ACC112 (cell line): ENCODE measurements at regions not wholly inside any gene's neighbourhood (a gene's known extent, or its start where the extent isn't known, plus 50 kb on each side); places are given as distances from the start of the nearest gene placed in this dataset.

Experiments
- H2AFZ ChIP-seq: fragments of 200-600 bp; sonication (generic); one replicate; pipeline ENCODE4 v1.6.0; 2017; ENCODE audit warnings: antibody characterized with exemption, low read length; ENCODE audit not compliant: unreplicated experiment
- H3K27ac ChIP-seq: fragments of 200-600 bp; sonication (generic); 2 replicates; pipeline ENCODE4 v1.5.1; 2014; ENCODE audit warnings: low read depth, mild to moderate bottlenecking, antibody characterized with exemption, low read length, moderate library complexity
- H3K27me3 ChIP-seq: fragments of 200-600 bp; sonication (generic); 2 replicates; pipeline ENCODE4 v1.6.1; 2014; ENCODE audit warnings: mild to moderate bottlenecking, antibody characterized with exemption, low read length, moderate library complexity, mixed read lengths; ENCODE audit not compliant: insufficient read depth
- H3K36me3 ChIP-seq: fragments of 200-600 bp; sonication (generic); 2 replicates; pipeline ENCODE4 v1.6.1; 2016; ENCODE audit warnings: mild to moderate bottlenecking, antibody characterized with exemption, low read length, moderate library complexity, mixed read lengths; ENCODE audit not compliant: insufficient read depth
- H3K4me1 ChIP-seq: fragments of 200-600 bp; sonication (generic); one replicate; pipeline ENCODE4 v1.6.1; 2016; ENCODE audit warnings: low read length, mixed read lengths; ENCODE audit not compliant: insufficient read depth, unreplicated experiment, control insufficient read depth
- H3K4me3 ChIP-seq: fragments of 200-600 bp; sonication (generic); 2 replicates; pipeline ENCODE4 v1.5.1; 2014; ENCODE audit warnings: mild to moderate bottlenecking, low read depth, low read length
- H3K79me2 ChIP-seq: fragments of 200-600 bp; sonication (generic); one replicate; pipeline ENCODE4 v1.6.0; 2016; ENCODE audit warnings: low read length; ENCODE audit not compliant: control insufficient read depth, unreplicated experiment, insufficient read depth

DNA sequence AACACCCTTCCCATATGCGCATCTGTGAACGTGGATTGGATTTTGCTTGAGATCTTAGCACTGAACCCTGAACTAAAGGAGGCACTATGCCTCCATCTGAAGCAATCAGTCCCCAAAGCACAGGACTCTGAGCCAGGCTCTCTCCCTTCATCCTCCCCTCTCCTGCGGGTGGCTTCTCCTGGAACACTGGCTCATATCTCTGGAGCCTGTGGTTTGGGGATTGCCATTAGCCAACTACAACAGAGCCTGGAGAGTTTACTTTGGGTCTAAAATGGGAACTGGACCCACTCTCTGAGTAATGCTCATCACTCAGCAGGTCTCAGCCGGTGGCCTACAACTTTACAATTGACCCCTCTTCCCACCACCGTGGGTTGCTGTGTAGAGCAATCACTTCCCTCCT, 190.8 kb upstream of the HES1 start:
- no peak overlapping the region for H3K27ac ChIP-seq
- H3K4me3 ChIP-seq = no peak overlapping the region
- no peaks in the 10 kb centered on the region for H3K4me1 ChIP-seq
- no peaks in the 10 kb centered on the region for H3K36me3 ChIP-seq
- H3K27me3 ChIP-seq = peaks cover 65% of the 10 kb centered on the region
- H3K79me2 ChIP-seq = no peaks in the 10 kb centered on the region
- H2AFZ ChIP-seq = no peak overlapping the region

DNA sequence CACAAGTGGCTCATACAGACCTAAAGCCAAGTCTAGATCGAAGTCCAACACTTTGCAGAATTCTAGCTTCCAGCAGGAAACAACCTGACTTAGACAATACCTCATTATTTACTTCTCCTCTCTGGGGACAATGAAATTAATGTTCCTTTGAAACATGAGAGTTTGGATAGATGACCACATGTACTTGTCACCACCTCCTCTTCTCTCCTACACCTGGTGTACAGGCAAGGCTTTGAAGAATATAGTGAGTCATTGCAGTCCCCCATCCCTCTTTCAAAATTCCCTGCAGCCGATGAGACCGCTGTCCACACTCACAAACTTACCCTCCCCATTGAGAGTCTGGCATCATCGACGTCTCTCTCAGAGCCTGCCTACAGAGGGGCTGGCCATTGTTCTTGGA, 189.0 kb upstream of the HES1 start:
- H3K79me2 ChIP-seq = no peaks in the 10 kb centered on the region
- H3K27me3 ChIP-seq = peaks cover 76% of the 10 kb centered on the region
- H3K4me1 ChIP-seq = no peaks in the 10 kb centered on the region
- H2AFZ ChIP-seq = no peak overlapping the region
- H3K4me3 ChIP-seq = no peak overlapping the region
- no peaks in the 10 kb centered on the region for H3K36me3 ChIP-seq
- no peak overlapping the region for H3K27ac ChIP-seq

DNA sequence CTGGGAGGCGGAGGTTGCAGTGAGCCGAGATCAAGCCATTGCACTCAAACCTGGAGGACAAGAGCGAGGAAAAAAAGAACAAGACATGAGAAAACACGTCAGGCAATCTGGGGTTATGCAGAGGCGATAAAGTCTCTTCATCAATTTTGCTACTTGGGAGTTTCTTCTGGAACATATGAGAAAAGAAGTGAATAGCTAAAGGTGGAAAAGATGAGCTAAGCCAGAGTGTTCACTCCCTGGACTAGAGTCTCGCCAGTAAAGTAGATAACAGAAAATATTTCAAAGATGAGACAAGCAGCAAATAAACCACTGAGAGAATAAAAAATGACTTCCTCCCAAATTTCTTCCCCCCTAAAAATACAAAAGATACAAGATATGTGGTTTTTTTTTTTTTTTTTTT, 188.4 kb upstream of the HES1 start:
- H3K4me3 ChIP-seq = no peak overlapping the region
- H3K36me3 ChIP-seq = no peaks in the 10 kb centered on the region
- H3K27me3 ChIP-seq = peaks cover 83% of the 10 kb centered on the region
- no peak overlapping the region for H2AFZ ChIP-seq
- H3K79me2 ChIP-seq = no peaks in the 10 kb centered on the region
- H3K4me1 ChIP-seq = no peaks in the 10 kb centered on the region
- no peak overlapping the region for H3K27ac ChIP-seq

DNA sequence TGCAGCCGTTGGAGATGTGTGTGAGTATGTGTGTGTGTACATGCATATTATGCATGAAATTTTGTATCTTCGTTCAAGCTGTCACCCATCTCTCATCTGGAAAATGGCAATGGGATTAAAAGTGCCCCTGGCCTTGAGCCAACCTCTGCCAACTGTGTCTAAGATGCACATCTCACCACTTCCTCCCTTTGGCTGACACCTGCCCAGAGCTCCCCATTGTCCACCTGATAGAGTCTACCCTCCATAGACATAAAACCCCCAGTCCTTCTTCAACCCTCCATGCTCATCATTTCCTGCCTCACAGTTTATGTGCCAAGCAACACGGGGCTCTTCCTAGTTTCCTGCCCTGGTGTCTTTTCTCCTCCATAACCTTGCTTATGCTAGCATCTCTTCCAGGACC, 187.5 kb upstream of the HES1 start:
- no peaks in the 10 kb centered on the region for H3K79me2 ChIP-seq
- no peaks in the 10 kb centered on the region for H3K36me3 ChIP-seq
- H3K27ac ChIP-seq = no peak overlapping the region
- peaks cover 89% of the 10 kb centered on the region for H3K27me3 ChIP-seq
- no peak overlapping the region for H3K4me3 ChIP-seq
- no peak overlapping the region for H2AFZ ChIP-seq
- no peaks in the 10 kb centered on the region for H3K4me1 ChIP-seq

DNA sequence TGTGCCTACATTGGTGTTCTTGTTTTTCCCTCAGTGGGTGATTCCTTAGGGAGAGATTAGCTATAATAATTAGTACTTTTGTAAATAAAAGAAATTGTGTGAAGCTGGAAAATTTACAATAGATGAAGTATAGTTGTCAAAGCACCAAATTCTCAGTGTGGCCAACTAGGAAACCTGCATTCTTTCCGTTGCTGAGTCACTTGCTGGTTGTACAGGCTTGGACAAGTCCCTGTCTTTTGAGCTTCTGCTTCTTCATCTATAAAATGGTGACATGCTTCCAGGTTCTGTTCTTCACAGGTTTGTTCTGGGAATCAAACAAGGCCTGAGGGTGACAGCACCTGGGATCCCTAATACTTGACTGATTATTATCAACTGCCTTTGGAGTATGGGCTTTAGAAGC, 184.1 kb upstream of the HES1 start:
- no peak overlapping the region for H3K27ac ChIP-seq
- no peaks in the 10 kb centered on the region for H3K4me1 ChIP-seq
- no peaks in the 10 kb centered on the region; the same call in 1 of the 2 replicates for H3K36me3 ChIP-seq
- H3K79me2 ChIP-seq = no peaks in the 10 kb centered on the region
- H3K4me3 ChIP-seq = no peak overlapping the region
- peaks cover 85% of the 10 kb centered on the region for H3K27me3 ChIP-seq
- no peak overlapping the region for H2AFZ ChIP-seq

DNA sequence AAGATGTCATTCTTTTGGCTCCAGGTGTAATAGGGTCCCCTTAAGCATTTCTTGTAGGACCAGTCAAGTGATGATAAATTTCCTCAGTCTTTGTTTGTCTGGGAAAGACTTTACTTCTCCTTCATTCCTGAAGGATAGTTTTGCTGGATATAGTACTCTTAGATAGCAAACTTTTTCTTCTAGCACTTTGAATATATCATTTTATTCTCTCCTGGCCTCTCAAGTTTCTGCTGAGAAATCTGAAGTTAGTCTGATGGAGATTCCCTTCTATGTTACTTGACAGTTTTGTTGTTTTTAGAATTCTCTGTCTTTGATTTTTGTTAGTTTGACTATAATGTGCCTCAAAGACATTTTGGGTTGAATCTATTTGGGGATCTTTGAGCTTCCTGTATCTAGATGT, 181.2 kb upstream of the HES1 start:
- H2AFZ ChIP-seq = no peak overlapping the region
- no peaks in the 10 kb centered on the region for H3K4me1 ChIP-seq
- H3K27me3 ChIP-seq = peaks cover 83% of the 10 kb centered on the region
- no peaks in the 10 kb centered on the region for H3K79me2 ChIP-seq
- no peak overlapping the region for H3K27ac ChIP-seq
- H3K36me3 ChIP-seq = no peaks in the 10 kb centered on the region; the same call in 1 of the 2 replicates
- no peak overlapping the region for H3K4me3 ChIP-seq

DNA sequence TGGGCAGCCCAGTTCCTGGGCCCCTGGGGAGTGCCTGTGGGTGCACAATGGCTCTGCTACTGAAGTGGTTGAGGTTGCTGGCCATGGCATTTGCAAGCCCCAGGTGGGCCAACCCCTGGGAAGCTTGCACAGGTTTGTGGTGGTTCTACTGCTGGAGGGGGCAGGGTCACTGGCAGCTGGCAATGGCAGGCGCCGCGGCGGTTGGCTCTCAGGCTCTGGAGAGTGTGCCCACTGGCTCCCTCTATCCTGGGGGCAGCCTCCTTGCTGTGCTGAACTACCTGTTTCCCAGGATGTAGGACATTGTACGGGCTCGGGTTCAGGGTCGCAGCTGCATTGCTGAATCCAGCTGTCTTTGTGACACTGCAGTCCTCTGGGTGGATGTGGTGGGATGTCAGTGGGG, 180.2 kb upstream of the HES1 start:
- Histone ChIP-seq H3K79me2 (no peaks in the 10 kb centered on the region), H3K4me1 (no peaks in the 10 kb centered on the region), H3K27ac (no peak overlapping the region), H3K27me3 (peaks cover 84% of the 10 kb centered on the region), H2AFZ (no peak overlapping the region), H3K36me3 (no peaks in the 10 kb centered on the region; the same call in 1 of the 2 replicates), H3K4me3 (no peak overlapping the region)

DNA sequence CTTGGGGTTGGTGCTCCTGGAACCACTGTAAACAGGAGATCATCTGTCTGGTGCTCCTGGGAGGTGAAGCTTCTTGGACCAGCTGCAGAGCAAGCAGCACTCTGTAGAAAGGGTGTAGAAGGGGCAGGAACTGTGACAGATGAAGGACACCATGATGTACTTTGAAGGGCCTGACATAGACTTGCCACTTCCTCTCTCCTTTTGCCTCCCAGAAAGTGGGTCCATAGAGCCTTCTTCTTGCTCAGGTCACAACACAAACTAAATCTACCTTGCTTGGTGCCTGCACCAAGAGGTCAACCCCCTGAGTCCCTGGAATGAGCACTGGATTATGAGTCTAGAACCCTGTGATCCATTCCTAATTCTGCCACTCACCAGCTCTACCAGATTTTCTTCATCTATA, 176.1 kb upstream of the HES1 start:
- H3K4me1 ChIP-seq = no peaks in the 10 kb centered on the region
- H3K79me2 ChIP-seq = no peaks in the 10 kb centered on the region
- no peaks in the 10 kb centered on the region for H3K36me3 ChIP-seq
- no peak overlapping the region for H2AFZ ChIP-seq
- H3K27me3 ChIP-seq = peaks cover 90% of the 10 kb centered on the region
- H3K27ac ChIP-seq = no peak overlapping the region
- H3K4me3 ChIP-seq = no peak overlapping the region

DNA sequence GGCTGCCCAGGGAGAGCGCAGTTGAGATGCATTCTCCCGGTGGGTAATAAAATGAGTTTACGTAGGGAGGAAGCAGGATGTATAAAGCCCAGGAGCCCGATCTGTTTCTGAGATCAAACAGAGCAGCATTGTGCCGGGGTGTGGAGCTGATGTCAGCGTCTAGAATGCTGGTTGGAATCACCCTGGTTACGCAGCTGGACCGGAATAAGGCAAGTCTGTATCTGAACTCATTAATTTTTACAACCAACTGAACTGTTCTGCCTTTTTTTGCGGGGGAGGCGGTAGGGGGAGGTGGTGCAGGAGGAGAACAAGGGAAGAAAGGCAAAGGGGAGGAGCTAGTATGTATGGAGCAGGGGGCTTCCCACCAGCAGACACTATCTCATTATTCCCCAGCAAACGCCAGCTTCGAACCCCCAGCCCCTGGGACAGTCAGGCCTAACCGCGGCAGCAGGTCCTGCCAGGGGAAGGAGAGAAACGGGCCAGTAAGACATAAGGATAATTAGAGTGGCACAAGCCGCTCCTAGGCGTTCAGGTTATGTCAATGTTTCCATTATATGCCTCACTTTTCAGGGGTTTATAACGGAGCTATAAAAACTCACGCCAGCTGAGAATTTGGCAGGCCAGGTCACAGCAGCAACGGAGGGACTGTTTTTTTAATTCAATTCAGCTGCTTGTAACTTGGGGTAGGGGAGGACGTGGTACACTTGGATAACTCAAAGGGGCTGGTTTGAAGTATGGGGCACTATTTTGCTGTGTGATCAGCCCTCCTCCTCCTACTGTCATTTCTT, 175.3 kb upstream of the HES1 start:
- no peaks in the 10 kb centered on the region for H3K4me1 ChIP-seq
- no peak overlapping the region for H3K27ac ChIP-seq
- no peak overlapping the region for H2AFZ ChIP-seq
- H3K27me3 ChIP-seq = peaks cover 92% of the 10 kb centered on the region
- H3K4me3 ChIP-seq = no peak overlapping the region
- no peaks in the 10 kb centered on the region for H3K79me2 ChIP-seq
- no peaks in the 10 kb centered on the region for H3K36me3 ChIP-seq

DNA sequence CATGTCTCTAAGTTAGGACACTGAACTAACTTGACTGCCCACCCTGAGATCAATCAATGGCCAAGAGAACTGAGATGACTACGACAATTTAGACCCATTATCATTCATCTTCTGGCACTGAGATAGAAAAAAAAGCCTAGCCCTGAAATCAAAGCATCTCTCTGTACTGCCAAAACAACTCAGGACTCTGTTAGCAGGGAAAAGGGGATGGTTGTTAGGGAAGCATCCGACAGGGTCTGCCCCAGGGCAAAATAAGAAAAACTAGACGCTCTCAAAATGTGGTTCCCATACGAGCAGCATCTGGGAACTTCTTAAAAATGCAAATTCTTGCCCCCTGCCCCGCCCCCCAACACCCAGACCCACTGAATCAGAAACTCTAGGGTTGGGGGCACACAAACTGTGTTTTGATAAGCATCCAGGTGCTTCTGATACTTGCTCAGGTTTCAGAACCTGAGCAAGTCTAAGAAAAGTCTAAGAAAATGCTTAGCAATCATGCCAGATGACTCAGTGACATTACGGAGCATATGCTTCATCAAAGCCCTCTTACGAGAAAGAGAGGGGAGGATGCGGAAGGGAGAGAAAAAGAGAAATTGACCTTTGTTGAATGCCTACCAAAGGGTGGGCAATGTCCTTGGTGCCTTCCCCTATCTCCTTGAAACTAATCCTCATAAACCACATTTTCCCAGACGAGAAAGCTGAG, 172.8 kb upstream of the HES1 start:
- Histone ChIP-seq H3K27me3 (peaks cover 81% of the 10 kb centered on the region), H3K79me2 (no peaks in the 10 kb centered on the region), H3K4me1 (no peaks in the 10 kb centered on the region)

More for the DNA sequence above, 172.8 kb upstream of the HES1 start:
- H2AFZ ChIP-seq = no peak overlapping the region
- H3K36me3 ChIP-seq = no peaks in the 10 kb centered on the region
- no peak overlapping the region for H3K27ac ChIP-seq
- no peak overlapping the region for H3K4me3 ChIP-seq
